WTC11 (cell line): ENCODE measurements at regions not wholly inside any gene's neighbourhood (a gene's known extent, or its start where the extent isn't known, plus 50 kb on each side); places are given as distances from the start of the nearest gene placed in this dataset.

Experiments
- ATAC-seq: fragments of 200-7000 bp; cut with Tn5 transposase; 2 replicates; pipeline ENCODE4 v1.10.0; 2021; ENCODE audit warnings: mild to moderate bottlenecking, moderate library complexity
- CTCF ChIA-PET: fragments of 300-600 bp; sonication (Branson Sonifier 250); formaldehyde crosslinking; loops from one replicate; lab custom pipeline; 2021; ENCODE audit warnings: antibody characterized with exemption; lab: Charles Lee
- POLR2A ChIA-PET: fragments of 350-600 bp; sonication (Branson Sonifier 250); formaldehyde crosslinking; loops from one replicate; lab custom pipeline; 2021; ENCODE audit warnings: antibody characterized with exemption; lab: Charles Lee
- DNase-seq: peaks from one replicate; pipeline ENCODE4 v3.0.0; 2021; ENCODE audit warnings: low spot score
- H3K27ac Mint-ChIP-seq: 2 replicates; pipeline ENCODE4 v1.8.0; 2021; ENCODE audit warnings: mixed read lengths
- H3K27me3 Mint-ChIP-seq: 2 replicates; pipeline ENCODE4 v1.8.0; 2021; ENCODE audit warnings: low read depth, mild to moderate bottlenecking, moderate library complexity, mixed read lengths
- H3K36me3 Mint-ChIP-seq: 2 replicates; pipeline ENCODE4 v1.8.0; 2021; ENCODE audit warnings: mixed read lengths
- H3K4me1 Mint-ChIP-seq: 2 replicates; pipeline ENCODE4 v1.8.0; 2022; ENCODE audit warnings: mixed read lengths
- H3K4me3 Mint-ChIP-seq: 2 replicates; pipeline ENCODE4 v1.8.0; 2021; ENCODE audit warnings: mild to moderate bottlenecking, moderate library complexity, mixed read lengths
- H3K9me3 Mint-ChIP-seq: 2 replicates; pipeline ENCODE4 v1.8.0; 2021; ENCODE audit warnings: mixed read lengths
- CREM ChIP-seq: sonication (generic); formaldehyde crosslinking; IDR thresholded peaks from 2 replicates; pipeline ENCODE4 v1.8.1; 2022; ENCODE audit warnings: mild to moderate bottlenecking, missing genetic modification reagents, moderate library complexity
- EMX1 ChIP-seq: fragments of 250-450 bp; sonication (Bioruptor Pico); IDR thresholded peaks from 2 replicates; pipeline ENCODE4 v1.8.0; 2021; ENCODE audit warnings: mild to moderate bottlenecking
- GRHL2 ChIP-seq: fragments of 250-450 bp; sonication (Bioruptor Pico); IDR thresholded peaks from 2 replicates; pipeline ENCODE4 v1.8.0; 2022; ENCODE audit warnings: mild to moderate bottlenecking, moderate library complexity; ENCODE audit not compliant: insufficient replicate concordance, severe bottlenecking
- IRF1 ChIP-seq: sonication (generic); formaldehyde crosslinking; IDR thresholded peaks from 2 replicates; pipeline ENCODE4 v1.8.0; 2023; ENCODE audit warnings: missing genetic modification reagents
- JAZF1 ChIP-seq: fragments of 250-450 bp; sonication (Bioruptor Pico); IDR thresholded peaks from 2 replicates; pipeline ENCODE4 v1.9.0; 2021; ENCODE audit warnings: moderate library complexity, mild to moderate bottlenecking, inconsistent platforms
- MLX ChIP-seq: sonication (generic); formaldehyde crosslinking; IDR thresholded peaks from 2 replicates; pipeline ENCODE4 v1.8.1; 2023; ENCODE audit warnings: mild to moderate bottlenecking, missing genetic modification reagents, moderate library complexity
- MXD4 ChIP-seq: fragments of 250-450 bp; sonication (Bioruptor Pico); IDR thresholded peaks from 2 replicates; pipeline ENCODE4 v1.8.0; 2021; ENCODE audit warnings: mild to moderate bottlenecking, moderate library complexity, borderline replicate concordance
- NFATC4 ChIP-seq: fragments of 250-450 bp; sonication (Bioruptor Pico); IDR thresholded peaks from 2 replicates; pipeline ENCODE4 v1.9.0; 2021; ENCODE audit warnings: mild to moderate bottlenecking
- NFE2L1 ChIP-seq: sonication (generic); formaldehyde crosslinking; IDR thresholded peaks from 2 replicates; pipeline ENCODE4 v1.8.1; 2023; ENCODE audit warnings: missing genetic modification reagents
- NR3C1 ChIP-seq: sonication (generic); formaldehyde crosslinking; conservative IDR thresholded peaks from 2 replicates; pipeline ENCODE4 v1.8.1; 2023; ENCODE audit warnings: low read depth, mild to moderate bottlenecking, missing genetic modification reagents
- SOX15 ChIP-seq: fragments of 250-450 bp; sonication (Bioruptor Pico); IDR thresholded peaks from 2 replicates; pipeline ENCODE4 v1.9.0; 2021; ENCODE audit warnings: mild to moderate bottlenecking
- TEAD1 ChIP-seq: sonication (generic); formaldehyde crosslinking; IDR thresholded peaks from 2 replicates; pipeline ENCODE4 v1.8.0; 2022; ENCODE audit warnings: mild to moderate bottlenecking, missing genetic modification reagents
- ZNF138 ChIP-seq: sonication (generic); formaldehyde crosslinking; conservative IDR thresholded peaks from 2 replicates; pipeline ENCODE4 v1.8.1; 2022; ENCODE audit warnings: mild to moderate bottlenecking, moderate library complexity, missing genetic modification reagents
- ZNF263 ChIP-seq: sonication (generic); formaldehyde crosslinking; IDR thresholded peaks from 2 replicates; pipeline ENCODE4 v1.8.1; 2022; ENCODE audit warnings: low read depth, mild to moderate bottlenecking, moderate library complexity, missing genetic modification reagents
- ZNF281 ChIP-seq: sonication (generic); formaldehyde crosslinking; IDR thresholded peaks from 2 replicates; pipeline ENCODE4 v1.8.0; 2023; ENCODE audit warnings: mild to moderate bottlenecking, missing genetic modification reagents
- ZNF317 ChIP-seq: sonication (generic); formaldehyde crosslinking; IDR thresholded peaks from 2 replicates; pipeline ENCODE4 v1.8.1; 2023; ENCODE audit warnings: low read depth, mild to moderate bottlenecking, moderate library complexity, missing genetic modification reagents, borderline replicate concordance
- ZNF416 ChIP-seq: fragments of 250-450 bp; sonication (Bioruptor Pico); IDR thresholded peaks from 2 replicates; pipeline ENCODE4 v1.9.0; 2021; ENCODE audit warnings: mild to moderate bottlenecking, inconsistent platforms
- ZNF425 ChIP-seq: fragments of 250-450 bp; sonication (Bioruptor Pico); conservative IDR thresholded peaks from 2 replicates; pipeline ENCODE4 v1.9.0; 2021; ENCODE audit warnings: mild to moderate bottlenecking
- ZNF532 ChIP-seq: fragments of 250-450 bp; sonication (Bioruptor Pico); IDR thresholded peaks from 2 replicates; pipeline ENCODE4 v1.9.0; 2021; ENCODE audit warnings: mild to moderate bottlenecking, borderline replicate concordance
- ZSCAN18 ChIP-seq: fragments of 250-450 bp; sonication (Bioruptor Pico); IDR thresholded peaks from 2 replicates; pipeline ENCODE4 v2.1.2; 2022; ENCODE audit warnings: mild to moderate bottlenecking, moderate library complexity

GRCh38 chr17:33976831-33977230, 278.3 kb upstream of the CCL2 start:
- no peak overlapping the region for H3K4me3 Mint-ChIP-seq

More at GRCh38 chr17:33976831-33977230, 278.3 kb upstream of the CCL2 start:
- Mint-ChIP-seq H3K27ac (no peak overlapping the region), H3K27me3 (no peaks in the 10 kb centered on the region), H3K9me3 (peaks cover 13% of the 10 kb centered on the region), H3K36me3 (no peaks in the 10 kb centered on the region), H3K4me1 (peaks cover 6% of the 10 kb centered on the region)
- no peak for ATAC-seq
- ChIA-PET CTCF (no interaction called here), POLR2A (no interaction called here)
- TF ChIP-seq ZNF416 (CRISPR knock-in tag) (no peak), MLX (CRISPR knock-in tag) (no peak), JAZF1 (CRISPR knock-in tag) (no peak), NFATC4 (CRISPR knock-in tag) (no peak), ZNF281 (CRISPR knock-in tag) (no peak), EMX1 (CRISPR knock-in tag) (no peak), ZNF138 (no peak), ZNF317 (no peak), MXD4 (CRISPR knock-in tag) (no peak), ZNF532 (CRISPR knock-in tag) (no peak), IRF1 (CRISPR knock-in tag) (no peak), NR3C1 (CRISPR knock-in tag) (no peak), ZNF425 (no peak), ZNF263 (CRISPR knock-in tag) (no peak), ZSCAN18 (no peak), CREM (CRISPR knock-in tag) (no peak), NFE2L1 (CRISPR knock-in tag) (no peak), SOX15 (CRISPR knock-in tag) (no peak), TEAD1 (CRISPR knock-in tag) (no peak), GRHL2 (CRISPR knock-in tag) (no peak)
- no peak for DNase-seq
